ENCODE measurements at regions not wholly inside any gene's neighbourhood (a gene's known extent, or its start where the extent isn't known, plus 50 kb on each side); places are given as distances from the start of the nearest gene placed in this dataset.
"Not testable (repeated sequence)": the region's sequence is repeated elsewhere in the genome, so short reads cannot be mapped to it uniquely, and the experiment has no call there.

DNA sequence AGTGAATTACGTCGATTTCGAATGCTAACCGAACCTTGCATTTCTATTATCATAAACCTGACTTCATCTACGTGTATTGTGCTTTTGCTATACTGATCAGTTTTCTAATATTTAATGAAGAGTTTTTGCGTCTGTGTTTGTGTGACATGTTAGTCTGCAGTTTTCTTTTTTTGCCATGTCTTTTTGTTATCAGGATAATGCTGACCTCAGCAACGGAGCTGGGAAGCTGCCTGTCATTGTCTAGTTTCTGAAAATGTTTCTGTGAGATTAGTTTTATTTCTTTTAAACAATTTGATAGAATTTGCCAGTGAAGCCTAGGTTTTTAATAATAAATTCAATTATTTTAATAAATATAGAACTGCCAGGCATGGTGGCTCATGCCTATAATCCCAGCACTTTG is 139.3 kb downstream of the LAT start:
- not testable (repeated sequence) for DNase-seq

DNA sequence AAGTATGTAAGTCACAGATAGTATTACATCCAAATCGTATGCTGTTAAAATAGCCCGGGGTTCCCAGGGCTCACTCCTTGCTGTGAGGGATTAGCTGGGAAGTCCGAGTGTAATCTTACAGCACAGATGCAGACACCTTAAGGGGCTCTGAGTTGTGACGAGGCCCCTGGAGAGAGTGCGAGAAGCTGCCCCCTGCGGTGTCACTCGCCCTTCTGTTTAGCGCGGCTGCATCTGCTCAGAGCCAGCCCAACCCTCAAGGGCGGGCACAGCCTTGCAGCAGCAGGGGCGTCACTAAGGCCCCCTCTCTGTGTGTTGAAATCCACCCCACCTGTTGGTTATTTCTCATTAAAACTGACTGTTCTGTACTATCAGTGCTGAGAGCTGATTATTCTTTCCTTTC is 135.8 kb downstream of the LAT start:
- not testable (repeated sequence) for DNase-seq

DNA sequence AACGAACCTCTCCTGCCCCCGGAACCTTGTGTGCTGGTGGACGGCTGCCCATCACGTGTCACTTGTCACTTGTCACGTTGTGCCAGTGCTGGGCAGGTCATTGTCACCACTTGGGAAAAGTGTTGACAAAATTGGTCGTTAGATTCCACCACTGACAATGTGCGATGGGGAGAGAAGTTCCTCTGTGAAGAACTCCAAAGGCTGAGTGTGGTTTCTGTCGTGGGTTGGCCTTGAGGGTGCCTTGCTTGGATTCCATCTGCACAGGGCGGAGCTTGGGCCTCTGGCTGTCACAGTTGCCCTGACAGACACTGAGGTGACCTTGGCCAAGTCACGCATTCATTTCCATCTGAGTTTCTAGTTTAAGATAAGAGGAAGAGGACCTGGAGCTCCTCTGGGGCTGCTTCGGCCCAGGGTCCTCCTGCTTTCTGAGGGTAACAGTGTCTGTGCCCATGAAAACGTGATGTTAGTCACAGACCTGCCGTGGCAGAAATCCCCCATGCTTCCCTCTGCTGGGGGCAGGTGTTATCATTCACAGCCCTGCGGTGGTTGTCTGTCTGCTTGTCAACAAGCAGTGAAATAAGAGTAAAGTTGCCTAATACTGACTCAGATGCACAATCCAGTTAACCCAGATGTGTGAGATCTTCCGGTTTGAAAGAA is 133.6 kb downstream of the LAT start:
- DNase-seq = peak; percentile 48

DNA sequence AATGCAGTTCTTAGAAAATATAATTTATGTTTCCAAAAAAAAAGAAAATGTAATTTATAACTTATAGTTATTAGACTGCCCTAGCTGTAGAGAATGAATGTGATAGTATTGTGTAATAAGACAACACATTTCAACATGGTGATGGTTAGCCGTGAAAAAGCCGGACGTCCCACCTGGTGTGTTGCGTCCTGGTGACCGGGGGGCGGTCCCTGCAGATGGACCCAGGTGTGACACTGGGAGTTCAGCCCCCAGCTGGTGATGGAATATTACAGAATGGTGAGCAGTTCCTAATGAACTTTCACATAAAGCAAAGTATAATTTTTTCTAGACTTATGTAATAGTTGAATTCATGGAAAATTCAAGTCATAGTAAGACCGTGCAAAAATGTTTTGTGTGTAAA is 132.8 kb downstream of the LAT start:
- no peak for DNase-seq

DNA sequence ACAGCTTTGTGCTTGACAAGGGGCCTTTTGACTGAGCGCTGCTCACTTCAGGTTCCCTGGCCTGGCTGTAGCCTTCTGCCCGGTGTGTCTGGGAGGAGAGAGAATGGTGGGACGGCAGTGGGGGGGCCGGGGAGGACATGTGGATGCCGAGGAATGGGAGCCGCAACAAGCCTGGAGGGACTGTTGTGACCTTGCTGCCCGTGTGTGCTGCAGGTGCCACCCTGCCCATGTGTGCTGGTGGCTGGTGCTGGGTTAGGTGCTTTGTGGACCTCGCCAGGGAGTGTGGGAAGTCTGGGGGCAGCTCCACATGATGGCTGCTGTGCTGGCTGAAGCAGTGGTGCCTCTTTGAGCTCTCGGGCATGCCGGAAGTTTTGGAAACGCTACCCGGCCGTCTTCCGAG is 132.1 kb downstream of the LAT start:
- DNase-seq = no peak

DNA sequence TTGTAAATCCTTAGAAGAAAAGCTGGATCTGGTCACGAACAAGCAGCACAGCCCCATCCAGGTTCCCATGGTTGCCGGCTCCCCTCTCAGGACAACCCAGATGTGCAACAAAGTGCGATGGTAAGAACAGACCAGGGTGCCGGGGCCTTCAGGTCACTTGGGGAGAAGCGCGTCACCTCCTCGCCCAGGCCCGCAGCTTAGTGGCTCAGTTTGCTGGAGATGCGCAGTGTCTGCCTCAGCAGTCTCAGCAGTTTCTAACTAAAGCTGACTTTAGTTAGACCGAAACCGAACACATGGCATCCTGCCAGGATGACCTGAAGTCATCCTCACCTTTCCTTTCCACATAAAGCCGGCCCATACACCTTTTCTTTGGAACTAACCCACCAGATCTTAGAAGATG is 131.4 kb downstream of the LAT start:
- not testable (repeated sequence) for DNase-seq

DNA sequence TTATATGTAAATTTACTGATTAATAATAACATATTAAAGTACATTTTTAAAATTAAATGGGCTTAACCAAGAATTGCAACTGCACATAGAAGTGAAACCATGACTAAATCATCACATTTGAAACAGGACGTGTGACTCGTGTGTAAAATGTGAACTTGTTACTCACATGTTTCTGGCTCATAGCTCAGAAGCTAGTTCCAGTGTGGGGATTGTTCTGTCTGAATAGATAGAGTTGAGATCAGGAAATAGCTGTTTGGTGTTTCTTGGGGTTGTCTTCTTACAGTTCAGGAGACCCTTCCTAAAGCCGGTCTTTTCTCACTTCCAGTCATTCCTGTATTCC is 130.9 kb downstream of the LAT start:
- DNase-seq = not testable (repeated sequence)

DNA sequence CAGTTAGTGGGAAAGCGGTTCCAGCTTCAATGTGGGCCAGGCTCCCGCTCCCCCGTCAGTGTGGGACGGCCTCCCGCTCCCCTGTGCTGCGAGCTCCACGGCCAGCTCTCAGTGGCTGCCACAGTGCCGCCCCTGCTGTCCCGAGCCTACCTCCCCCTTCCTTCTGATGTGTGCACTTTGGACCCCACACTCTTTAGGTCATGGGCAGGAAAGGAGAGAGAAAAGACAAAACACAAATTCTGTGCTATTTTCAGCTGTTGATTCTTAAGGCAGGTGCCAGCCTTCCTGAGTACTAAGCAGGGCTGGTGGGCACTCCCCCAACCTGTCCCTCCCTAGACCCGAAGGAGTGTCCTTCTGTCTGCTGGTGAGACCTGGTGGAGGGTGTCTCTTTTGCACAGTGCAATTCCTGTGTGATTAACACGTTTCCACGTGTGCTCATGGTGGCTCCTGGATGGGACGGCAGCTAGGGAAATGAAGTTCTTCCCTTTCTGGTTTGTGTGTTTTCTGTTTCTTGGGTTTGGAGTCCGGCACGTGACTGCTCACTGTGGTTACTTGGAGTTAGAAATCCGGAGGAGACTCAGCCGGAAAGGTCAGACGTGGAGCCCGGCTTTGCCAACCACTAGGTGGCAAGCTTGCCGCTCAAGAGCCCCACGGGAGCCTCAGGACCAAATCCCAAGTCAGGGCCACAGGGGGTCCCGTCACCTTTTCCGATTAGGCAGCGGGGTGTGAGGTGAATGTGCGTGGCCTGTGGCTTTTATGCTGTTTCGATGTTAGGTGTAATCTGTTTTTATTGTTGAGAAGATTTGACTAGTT is 130.3 kb downstream of the LAT start:
- peak; percentile 40 for DNase-seq

DNA sequence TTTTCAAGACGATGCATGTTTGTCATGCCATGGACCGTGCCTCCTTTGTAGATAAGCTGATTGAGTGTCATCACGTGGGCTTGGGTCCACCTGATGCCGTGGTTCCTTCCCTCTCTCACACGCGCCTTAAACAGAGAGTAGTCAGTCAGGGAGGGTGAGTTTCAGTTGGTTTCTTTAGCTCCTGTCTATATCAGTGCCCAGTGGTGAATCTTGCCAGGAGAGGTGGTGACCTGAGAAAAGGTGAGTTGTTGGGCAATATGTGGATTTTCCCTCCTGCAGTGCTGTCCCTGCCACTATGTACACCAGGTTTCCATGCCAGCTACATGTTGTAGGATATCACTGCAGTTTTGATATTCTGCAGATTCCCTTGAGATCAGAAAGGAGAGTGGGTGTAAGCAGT is 129.7 kb downstream of the LAT start:
- no peak for DNase-seq

DNA sequence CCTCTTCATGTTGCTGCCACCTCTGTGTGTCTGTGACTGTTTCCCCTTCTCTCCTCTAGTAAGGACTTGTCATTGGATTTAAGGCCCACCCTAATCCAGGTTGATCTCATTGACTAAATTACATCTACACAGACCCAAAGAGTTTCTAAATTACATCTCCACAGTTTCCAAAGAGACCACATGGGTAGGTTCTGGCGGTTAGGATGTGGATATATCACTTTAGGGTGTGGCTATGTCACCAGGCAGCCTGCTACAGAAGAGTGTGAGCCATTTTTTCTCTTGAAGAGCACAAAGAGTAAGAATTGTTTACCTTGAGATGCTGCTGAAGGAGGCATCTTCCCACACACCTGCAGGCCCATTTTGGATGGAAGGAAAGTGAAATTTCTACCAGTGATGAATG is 128.6 kb downstream of the LAT start:
- not testable (repeated sequence) for DNase-seq

DNA sequence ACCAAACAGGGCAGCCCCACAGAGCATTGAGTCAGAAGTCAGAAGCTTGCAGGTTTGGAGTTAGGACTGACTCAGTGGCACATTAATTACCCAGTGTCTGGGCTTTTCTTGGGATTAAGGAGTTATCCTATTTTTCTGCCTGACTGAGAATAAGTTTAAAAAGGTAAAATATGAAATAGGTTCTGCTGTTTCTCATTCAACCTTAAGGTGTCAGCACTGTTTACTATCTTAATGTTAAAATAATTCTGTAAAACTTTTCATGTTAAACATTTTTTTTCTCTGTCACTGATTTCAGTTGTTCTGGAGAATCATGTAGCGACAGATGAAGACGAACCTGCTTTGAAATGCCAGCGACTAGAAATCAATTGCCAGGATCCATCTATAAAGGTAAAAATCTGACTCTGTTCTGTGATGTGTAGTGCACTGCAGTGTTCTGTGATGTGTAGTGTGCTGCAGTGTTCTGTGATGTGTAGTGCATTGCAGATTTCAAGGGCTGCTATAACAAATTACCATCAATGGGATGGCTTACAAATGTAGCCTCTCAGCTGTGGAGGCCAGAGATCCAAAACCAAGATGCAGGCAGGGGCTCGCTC is 128.0 kb downstream of the LAT start:
- no peak for DNase-seq

DNA sequence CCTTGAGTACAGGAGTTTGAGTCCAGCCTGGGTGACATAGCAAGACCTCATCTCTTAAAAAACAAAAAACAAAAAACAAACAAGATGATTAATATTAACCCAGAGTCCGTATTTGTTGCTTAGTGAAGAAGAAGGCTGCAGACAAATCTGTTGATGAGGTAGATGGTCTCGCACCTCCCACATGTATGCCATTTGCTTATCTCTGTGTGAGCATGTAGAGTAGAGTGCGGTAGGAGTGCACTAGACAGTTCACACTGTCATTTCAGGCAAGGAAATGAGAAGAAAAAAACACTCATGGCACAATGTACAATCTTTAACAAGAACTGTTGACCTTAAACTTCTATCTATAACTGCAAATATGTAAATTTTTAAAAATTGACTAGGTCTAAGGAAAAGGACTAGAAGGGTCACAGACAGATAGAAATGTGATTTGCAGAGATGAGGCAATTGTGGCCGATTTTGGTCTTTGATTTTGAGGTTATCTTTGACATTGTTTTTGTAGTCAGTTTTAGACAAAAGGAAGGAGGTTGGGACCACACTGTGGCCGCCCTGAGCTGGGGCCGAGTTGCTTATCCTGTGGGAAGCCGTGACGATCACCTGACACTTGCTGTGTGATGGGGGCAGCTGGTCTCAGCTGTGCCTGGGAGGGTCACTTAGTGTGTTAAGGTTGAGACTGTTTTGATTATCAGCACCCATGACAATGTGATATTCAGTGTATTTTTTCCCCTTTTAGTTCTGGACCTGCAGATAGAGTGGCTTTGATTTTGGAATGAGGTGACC is 127.2 kb downstream of the LAT start:
- peak; percentile 12 for DNase-seq

DNA sequence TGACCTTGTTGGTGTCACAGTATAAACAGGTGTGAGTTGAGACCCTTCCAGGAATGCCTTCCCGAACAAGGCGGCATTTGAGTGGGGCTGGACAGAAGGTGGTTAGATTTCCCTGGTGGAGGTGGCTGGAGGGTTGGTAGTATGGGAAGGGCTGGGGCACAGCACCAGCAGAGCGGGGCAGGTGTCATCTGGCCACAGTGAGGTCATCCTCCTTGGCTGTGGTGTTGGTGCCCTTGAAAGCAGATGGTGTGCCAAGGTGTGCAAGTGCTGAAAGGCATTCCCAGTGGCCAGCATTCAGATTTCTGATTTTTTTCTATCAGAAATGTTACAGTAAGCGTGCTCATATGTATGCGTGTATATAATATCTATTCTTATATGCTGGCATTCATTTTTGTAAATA is 126.6 kb downstream of the LAT start:
- no peak for DNase-seq

DNA sequence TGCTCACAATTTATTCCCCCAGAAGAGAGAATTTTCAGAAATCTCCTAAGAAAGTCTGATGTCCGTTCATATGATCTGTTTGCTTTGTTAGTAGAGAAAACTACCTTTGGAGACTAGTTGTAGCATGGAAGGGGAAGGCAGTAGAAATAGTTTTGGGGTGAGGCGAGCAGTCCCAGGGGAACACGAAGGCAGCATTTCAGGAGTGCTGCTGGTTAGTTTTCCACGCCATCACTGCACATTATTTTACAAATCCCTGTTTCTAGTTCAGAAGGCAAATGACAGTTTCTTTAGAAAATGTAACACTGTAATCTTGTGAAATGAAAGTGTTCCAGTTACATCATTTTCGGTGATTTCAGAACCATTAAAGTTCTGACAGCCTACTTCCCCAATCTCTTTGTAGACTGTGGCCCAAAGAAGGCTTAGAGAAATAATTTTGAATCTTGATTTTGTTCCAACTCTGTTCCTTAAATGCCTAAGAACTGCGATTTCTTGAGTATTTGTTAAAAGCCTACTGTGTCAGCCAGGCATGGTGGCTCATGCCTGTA is 123.8 kb downstream of the LAT start:
- DNase-seq = not testable (repeated sequence)

DNA sequence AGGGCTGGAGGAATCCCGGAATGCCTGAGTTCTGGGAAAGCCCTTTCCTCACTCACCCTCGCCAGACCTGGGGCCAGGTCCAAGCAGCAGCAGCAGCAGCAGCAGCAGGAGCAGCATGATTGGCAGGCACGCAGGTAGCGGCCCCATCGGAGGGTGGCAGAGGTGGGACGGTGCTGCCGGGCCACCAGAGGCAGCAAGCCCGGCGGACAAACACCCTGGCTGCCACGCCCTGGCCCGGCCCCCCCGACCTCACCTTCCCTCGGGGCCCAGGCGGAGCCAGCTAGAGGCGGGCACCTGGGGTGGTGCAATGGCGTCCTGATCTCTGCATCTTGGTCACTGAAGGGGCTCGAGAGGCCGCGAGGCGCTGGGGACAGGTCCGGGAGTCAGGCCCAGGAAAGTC is 122.4 kb downstream of the LAT start:
- no peak for DNase-seq

DNA sequence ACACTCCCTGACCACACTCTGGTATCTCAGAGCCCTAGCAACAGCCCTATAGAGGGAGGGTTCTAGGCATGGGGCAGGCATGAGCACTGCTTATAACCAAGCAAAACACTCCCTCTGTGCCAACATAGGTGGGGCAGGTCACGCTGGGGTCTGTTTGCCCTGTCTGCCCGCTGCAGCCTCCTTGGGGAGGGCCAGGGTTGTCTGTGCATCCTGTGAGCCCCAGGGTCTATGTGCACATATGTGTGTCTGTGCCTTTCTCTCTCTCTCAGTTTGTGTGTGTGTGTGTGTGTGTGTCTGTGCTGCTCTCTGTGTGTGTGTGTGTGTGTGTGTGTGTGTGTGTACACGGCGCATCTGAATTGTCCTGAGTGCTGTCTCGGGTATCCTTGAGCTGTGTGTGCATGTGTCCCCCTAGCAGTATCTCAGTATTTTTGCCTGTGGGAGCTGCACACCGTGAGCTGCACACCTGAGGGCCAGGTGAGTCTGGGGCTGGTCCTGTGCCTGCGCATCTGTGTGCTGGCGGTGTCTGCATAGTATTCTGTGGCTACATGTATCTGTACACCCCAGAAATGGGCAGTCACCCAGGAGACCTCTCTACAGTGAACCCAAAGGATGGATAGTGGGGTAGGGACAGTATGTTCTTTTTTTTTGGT is 121.5 kb downstream of the LAT start:
- not testable (repeated sequence) for DNase-seq

DNA sequence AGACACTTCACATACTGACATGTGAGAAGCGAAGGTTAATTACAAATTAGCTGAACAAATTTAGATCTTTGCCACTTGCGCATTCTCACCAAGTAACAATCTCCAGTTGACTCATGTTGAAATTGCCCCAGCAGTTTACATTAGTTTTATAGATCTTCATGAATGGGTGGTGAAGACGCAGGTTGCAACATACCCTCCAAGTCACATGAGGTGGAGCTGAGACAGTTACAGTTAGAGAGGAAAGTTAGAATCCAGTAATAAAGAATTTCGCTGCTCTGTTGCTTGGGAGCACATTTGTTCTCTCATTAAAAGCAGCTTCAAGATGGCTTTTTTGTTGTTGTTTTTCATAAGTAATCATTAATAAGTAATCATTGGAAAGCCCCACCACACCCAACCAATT is 119.7 kb downstream of the LAT start:
- not testable (repeated sequence) for DNase-seq

DNA sequence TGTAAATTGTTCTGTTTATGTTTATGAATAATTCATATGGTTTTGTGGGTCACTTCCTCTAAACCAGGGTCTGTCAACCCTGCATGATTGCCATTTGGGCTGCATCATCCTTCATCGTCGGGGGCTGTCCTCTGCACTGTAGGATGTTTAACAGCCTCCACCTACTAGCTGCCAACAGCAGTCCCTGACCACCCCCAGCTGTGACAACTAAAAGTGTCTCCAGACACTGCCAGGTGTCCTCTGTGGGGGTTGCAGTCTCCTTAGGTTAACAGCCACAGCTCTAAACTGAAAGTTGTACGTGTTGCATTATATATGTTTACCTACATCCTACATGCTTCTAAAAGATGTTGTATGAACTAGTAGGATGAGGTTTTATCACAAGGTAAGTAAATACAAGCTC is 113.1 kb downstream of the LAT start:
- DNase-seq = not testable (repeated sequence)

DNA sequence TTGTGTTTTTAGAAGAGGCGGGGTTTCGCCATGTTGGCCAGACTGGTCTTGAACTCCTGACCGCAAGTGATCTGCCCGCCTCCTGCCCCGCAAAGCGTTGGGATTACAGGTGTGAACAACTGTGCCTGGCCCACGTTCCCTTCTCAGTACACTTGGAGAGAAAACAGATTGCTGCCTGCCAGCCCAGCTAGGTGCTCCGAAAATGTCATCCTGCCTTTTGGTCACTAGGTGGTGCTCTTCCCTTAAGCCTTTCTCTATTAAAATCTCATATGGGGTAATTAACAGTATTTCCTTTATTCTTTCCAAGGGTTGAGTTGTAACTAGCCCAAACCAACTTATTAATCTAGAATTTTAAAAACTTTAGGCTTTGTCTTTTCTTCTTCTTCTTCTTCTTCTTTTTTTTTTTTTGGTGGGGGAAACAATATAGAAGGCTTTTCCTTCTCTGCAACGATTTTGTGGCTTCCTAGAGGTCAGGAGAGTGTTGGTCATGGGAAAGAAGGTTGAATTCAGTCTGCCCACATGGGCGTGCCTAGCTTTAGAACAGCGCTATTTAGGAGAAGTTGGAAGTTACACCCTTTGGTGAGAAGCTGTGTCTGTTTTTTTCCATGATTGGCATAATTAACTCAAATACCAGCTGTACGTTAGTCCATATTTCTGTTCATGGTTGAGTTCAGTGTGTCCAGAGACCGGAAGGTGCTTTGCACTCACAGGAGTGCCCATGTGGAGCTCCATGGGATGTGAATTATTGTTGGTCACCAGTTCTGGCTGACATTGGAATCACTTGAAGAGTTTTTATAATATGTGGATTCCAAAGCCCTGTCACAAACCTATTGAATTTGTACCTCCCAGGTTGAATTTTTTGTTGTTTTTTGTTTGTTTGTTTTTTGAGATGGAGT is 110.1 kb downstream of the LAT start:
- not testable (repeated sequence) for DNase-seq

DNA sequence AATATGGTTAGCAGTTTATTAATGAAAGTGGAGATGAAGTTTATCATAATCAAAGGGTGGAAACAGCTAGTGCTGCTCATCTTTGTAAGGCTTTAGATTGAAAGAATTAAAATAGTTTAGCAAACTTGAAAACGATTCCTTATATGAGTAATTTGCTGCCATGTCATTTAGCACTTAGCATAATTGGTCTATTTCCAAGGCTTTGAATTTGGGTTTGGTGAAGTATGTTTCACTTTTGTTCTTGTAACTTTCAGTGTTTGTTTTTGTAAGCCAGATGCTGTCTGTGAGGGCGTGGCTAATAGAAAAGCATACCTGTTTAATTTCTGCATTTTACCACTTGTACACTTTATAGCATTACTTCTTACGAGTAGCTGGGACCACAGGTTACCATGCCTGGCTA is 109.5 kb downstream of the LAT start:
- DNase-seq = not testable (repeated sequence)

DNA sequence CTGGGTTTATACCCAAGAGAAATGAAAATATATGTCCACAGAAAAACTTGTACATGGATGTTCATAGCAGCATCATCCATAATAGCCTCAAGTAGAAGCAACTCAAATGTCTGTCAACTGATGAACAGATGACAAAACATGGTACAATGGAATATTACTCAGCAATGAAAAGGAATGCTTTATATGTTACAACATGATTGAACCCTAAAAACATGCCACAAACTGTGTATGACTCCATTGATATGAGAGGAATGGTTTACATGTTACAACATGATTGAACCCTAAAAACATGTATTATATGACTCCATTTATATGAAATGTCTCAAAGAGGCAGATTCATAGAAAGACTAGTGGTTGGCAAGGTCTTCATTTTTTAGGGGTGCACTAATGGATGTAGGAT is 104.8 kb downstream of the LAT start:
- DNase-seq = not testable (repeated sequence)

DNA sequence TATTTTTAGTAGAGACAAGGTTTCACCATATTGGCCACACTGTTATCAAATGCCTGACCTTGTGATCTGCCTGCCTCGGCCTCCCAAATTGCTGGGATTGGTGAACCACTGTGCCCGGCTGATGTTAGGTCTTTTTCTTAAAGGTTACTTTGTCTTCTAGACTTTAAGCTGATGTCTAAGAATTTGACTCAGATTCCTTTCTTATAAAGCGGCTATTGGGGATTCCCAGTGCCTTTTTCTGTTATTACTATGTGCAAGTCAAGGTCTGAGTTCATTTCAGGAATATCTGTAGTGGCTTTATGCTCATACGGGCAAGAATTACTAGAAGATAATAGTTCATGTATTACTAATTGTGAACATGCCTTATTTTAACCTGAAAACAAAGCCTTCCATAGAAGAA is 102.8 kb downstream of the LAT start:
- DNase-seq = not testable (repeated sequence)

Measured in hematopoietic multipotent progenitor cell treated with erythropoietin and hydrocortisone succinate and interleukin-3 and kit ligand, for 8 days (in vitro differentiated cells).